HT-29 (cell line): ENCODE measurements at regions not wholly inside any gene's neighbourhood (a gene's known extent, or its start where the extent isn't known, plus 50 kb on each side); places are given as distances from the start of the nearest gene placed in this dataset.
"Not testable (repeated sequence)": the region's sequence is repeated elsewhere in the genome, so short reads cannot be mapped to it uniquely, and the experiment has no call there.

Experiments
- DNase-seq: peaks from one replicate; pipeline ENCODE4 v3.0.0-alpha.2; 2015; ENCODE audit warnings: low spot score

GRCh38 chr5:164966611-164967010 is 1461.2 kb downstream of the MAT2B start:
- DNase-seq = no peak

GRCh38 chr5:164967354-164967753 is 1461.9 kb downstream of the MAT2B start:
- DNase-seq = no peak

- DNase-seq = no peak
Measured at GRCh38 chr5:164972973-164973372, 1467.6 kb downstream of the MAT2B start.

GRCh38 chr5:164975986-164976385 is 1470.6 kb downstream of the MAT2B start:
- DNase-seq = no peak

- DNase-seq = no peak
Measured at GRCh38 chr5:164980480-164980879, 1475.1 kb downstream of the MAT2B start.

GRCh38 chr5:164998142-164998541 is 1492.7 kb downstream of the MAT2B start:
- DNase-seq = no peak

GRCh38 chr5:164998590-164998989 is 1493.2 kb downstream of the MAT2B start:
- DNase-seq = no peak

- DNase-seq = no peak
Measured at GRCh38 chr5:165000479-165001190, 1495.2 kb downstream of the MAT2B start.

GRCh38 chr5:165003283-165003682 is 1497.9 kb downstream of the MAT2B start:
- DNase-seq = no peak

- DNase-seq = no peak
Measured at GRCh38 chr5:165004175-165004574, 1498.8 kb downstream of the MAT2B start.

- DNase-seq = no peak
Measured at GRCh38 chr5:165014439-165014838, 1509.0 kb downstream of the MAT2B start.

GRCh38 chr5:165015126-165015525 is 1509.7 kb downstream of the MAT2B start:
- no peak for DNase-seq

- DNase-seq = no peak
Measured at GRCh38 chr5:165015547-165015946, 1510.1 kb downstream of the MAT2B start.

GRCh38 chr5:165026971-165027370 is 1521.6 kb downstream of the MAT2B start:
- DNase-seq = no peak

- DNase-seq = no peak
Measured at GRCh38 chr5:165028356-165028755, 1522.9 kb downstream of the MAT2B start.

- DNase-seq = peak; percentile 36
Measured at GRCh38 chr5:165029099-165029870, 1523.9 kb downstream of the MAT2B start.

- DNase-seq = no peak
Measured at GRCh38 chr5:165030971-165031370, 1525.6 kb downstream of the MAT2B start.

GRCh38 chr5:165031371-165031770 is 1526.0 kb downstream of the MAT2B start:
- no peak for DNase-seq

- no peak for DNase-seq
Measured at GRCh38 chr5:165035520-165035919, 1530.1 kb downstream of the MAT2B start.

- DNase-seq = no peak
Measured at GRCh38 chr5:165039748-165040147, 1534.3 kb downstream of the MAT2B start.

- not testable (repeated sequence) for DNase-seq
Measured at GRCh38 chr5:165045941-165046340, 1540.5 kb downstream of the MAT2B start.

- no peak for DNase-seq
Measured at GRCh38 chr5:165055476-165055875, 1550.1 kb downstream of the MAT2B start.

- DNase-seq = no peak
Measured at GRCh38 chr5:165057145-165057544, 1551.7 kb downstream of the MAT2B start.
